ENCODE measurements at regions not wholly inside any gene's neighbourhood (a gene's known extent, or its start where the extent isn't known, plus 50 kb on each side); places are given as distances from the start of the nearest gene placed in this dataset.

DNA sequence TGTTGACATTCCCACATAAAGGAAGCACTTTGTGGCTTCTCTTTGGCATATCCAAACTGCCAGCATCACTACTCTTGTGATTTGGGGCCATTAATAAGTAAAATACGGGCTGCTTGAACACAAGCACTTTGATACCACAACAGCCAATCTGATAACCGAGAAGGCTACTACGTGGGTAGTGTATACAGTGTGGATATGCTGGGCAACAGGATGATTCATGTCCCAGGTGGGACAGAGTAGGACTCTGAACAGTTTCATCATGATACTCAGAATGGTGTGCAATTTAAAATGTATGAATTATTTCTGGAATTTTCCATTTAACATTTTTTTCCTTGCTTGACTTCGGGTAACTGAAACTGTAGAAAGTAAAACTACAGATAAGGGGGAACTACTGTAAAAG lies 225.0 kb upstream of the DDHD1 start:
- Histone ChIP-seq H3K18ac (ENCODE audit: low read depth in 1 of 2, low read length in 2 of 2) (no peak overlapping the region), H4K8ac (ENCODE audit: low read length) (no peak overlapping the region), H3K9me3 (ENCODE audit: control insufficient read depth, low read length) (no peaks in the 10 kb centered on the region), H3K4me3 (ENCODE audit: insufficient read depth in 1 of 2, low read depth in 1 of 2, low read length in 2 of 2) (no peak overlapping the region), H3K4me2 (ENCODE audit: low read length, poor library complexity, severe bottlenecking) (no peak overlapping the region), H4K91ac (ENCODE audit: low read length) (no peak overlapping the region), H2AK5ac (ENCODE audit: low read length, severe bottlenecking) (no peak overlapping the region), H3K4ac (ENCODE audit: low read depth in 1 of 2, low read length in 2 of 2) (no peak overlapping the region), H3K4me1 (ENCODE audit: control insufficient read depth, insufficient read depth, low read depth, low read length) (no peaks in the 10 kb centered on the region), H3K14ac (ENCODE audit: low read length in 2 of 2) (no peak overlapping the region), H2BK15ac (ENCODE audit: low read depth, poor library complexity, severe bottlenecking) (no peak overlapping the region), H2BK12ac (ENCODE audit: low read length in 2 of 2) (no peak overlapping the region), H3K27ac (ENCODE audit: low read length, poor library complexity, severe bottlenecking) (no peak overlapping the region), H2BK120ac (ENCODE audit: low read depth, low read length) (no peak overlapping the region), H2AFZ (ENCODE audit: low read depth, low read length) (no peak overlapping the region), H3K36me3 (ENCODE audit: control insufficient read depth in 1 of 2, insufficient read depth in 2 of 2, low read depth in 1 of 2, low read length in 2 of 2) (no peaks in the 10 kb centered on the region), H3K9ac (ENCODE audit: low read length) (no peak overlapping the region), H3K27me3 (ENCODE audit: control insufficient read depth in 1 of 2, insufficient read depth in 1 of 2, low read length in 2 of 2) (no peaks in the 10 kb centered on the region), H3K23ac (ENCODE audit: low read length in 2 of 2) (no peak overlapping the region), H3K79me1 (replicated peaks; ENCODE audit: low read length, poor library complexity, severe bottlenecking) (no peaks in the 10 kb centered on the region), H2BK5ac (ENCODE audit: low read depth, low read length, poor library complexity, severe bottlenecking) (no peak overlapping the region)
- no peak for DNase-seq
- WGBS: 93% methylated on average over 4 of the region's 4 CpGs

DNA sequence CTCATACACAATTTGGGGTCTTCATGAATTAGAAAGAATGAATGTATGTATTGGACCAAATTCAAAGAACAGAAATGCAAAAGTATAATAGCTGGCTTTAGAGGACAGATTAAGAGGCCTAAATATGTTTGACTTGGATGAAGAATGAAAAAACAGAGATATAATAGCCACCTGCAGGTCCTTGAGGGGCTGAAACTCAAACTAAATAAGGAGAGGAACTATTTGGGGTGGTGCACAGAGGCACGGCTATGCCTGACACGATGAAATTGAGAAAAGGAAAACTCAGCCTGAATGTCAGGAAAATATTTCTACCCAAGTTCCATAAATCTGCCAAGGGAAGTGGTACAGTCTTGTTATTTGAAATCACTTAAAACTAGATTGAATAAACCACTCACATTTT lies 222.9 kb upstream of the DDHD1 start:
- no peak overlapping the region for H2BK5ac ChIP-seq (ENCODE audit: low read depth, low read length, poor library complexity, severe bottlenecking)
- H4K91ac ChIP-seq (ENCODE audit: low read length): no peak overlapping the region
- H3K27me3 ChIP-seq (ENCODE audit: control insufficient read depth in 1 of 2, insufficient read depth in 1 of 2, low read length in 2 of 2): no peaks in the 10 kb centered on the region
- no peak overlapping the region for H2BK120ac ChIP-seq (ENCODE audit: low read depth, low read length)
- no peaks in the 10 kb centered on the region for H3K4me1 ChIP-seq (ENCODE audit: control insufficient read depth, insufficient read depth, low read depth, low read length)
- WGBS: 67% methylated on average over 1 of the region's 2 CpGs
- H3K79me1 ChIP-seq (replicated peaks; ENCODE audit: low read length, poor library complexity, severe bottlenecking): no peaks in the 10 kb centered on the region
- H2BK12ac ChIP-seq (ENCODE audit: low read length in 2 of 2): no peak overlapping the region
- H3K4me2 ChIP-seq (ENCODE audit: low read length, poor library complexity, severe bottlenecking): no peak overlapping the region
- H3K4ac ChIP-seq (ENCODE audit: low read depth in 1 of 2, low read length in 2 of 2): no peak overlapping the region
- no peak for DNase-seq
- H3K14ac ChIP-seq (ENCODE audit: low read length in 2 of 2): no peak overlapping the region
- H3K4me3 ChIP-seq (ENCODE audit: insufficient read depth in 1 of 2, low read depth in 1 of 2, low read length in 2 of 2): no peak overlapping the region
- no peaks in the 10 kb centered on the region for H3K36me3 ChIP-seq (ENCODE audit: control insufficient read depth in 1 of 2, insufficient read depth in 2 of 2, low read depth in 1 of 2, low read length in 2 of 2)
- H3K9ac ChIP-seq (ENCODE audit: low read length): no peak overlapping the region
- no peak overlapping the region for H3K27ac ChIP-seq (ENCODE audit: low read length, poor library complexity, severe bottlenecking)
- H3K18ac ChIP-seq (ENCODE audit: low read depth in 1 of 2, low read length in 2 of 2): no peak overlapping the region
- no peak overlapping the region for H3K23ac ChIP-seq (ENCODE audit: low read length in 2 of 2)
- no peak overlapping the region for H4K8ac ChIP-seq (ENCODE audit: low read length)
- no peak overlapping the region for H2BK15ac ChIP-seq (ENCODE audit: low read depth, poor library complexity, severe bottlenecking)
- no peak overlapping the region for H2AK5ac ChIP-seq (ENCODE audit: low read length, severe bottlenecking)
- H2AFZ ChIP-seq (ENCODE audit: low read depth, low read length): no peak overlapping the region
- H3K9me3 ChIP-seq (ENCODE audit: control insufficient read depth, low read length): no peaks in the 10 kb centered on the region

DNA sequence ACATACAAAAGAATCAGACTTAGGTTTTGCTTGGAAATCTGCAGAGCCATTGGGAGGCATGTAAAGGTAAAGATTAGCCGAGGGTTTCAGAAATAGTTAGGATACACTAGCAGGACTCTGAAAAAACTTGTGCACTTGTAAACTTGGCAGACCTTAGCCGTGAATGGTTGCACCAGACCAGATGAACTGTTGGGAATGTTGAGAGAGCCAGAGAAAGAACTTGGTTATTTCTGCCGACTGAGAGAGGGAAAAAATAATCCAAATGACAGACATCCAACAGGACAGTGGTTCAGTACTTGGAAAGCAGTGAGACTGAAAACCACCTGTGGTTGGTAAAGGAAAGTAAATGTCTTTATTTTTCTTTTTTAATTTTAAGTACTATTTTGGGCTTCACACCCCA lies 222.5 kb upstream of the DDHD1 start:
- no peak overlapping the region for H2BK120ac ChIP-seq (ENCODE audit: low read depth, low read length)
- H3K27me3 ChIP-seq (ENCODE audit: control insufficient read depth in 1 of 2, insufficient read depth in 1 of 2, low read length in 2 of 2): no peaks in the 10 kb centered on the region
- H3K4me2 ChIP-seq (ENCODE audit: low read length, poor library complexity, severe bottlenecking): no peak overlapping the region
- H2BK5ac ChIP-seq (ENCODE audit: low read depth, low read length, poor library complexity, severe bottlenecking): no peak overlapping the region
- no peak overlapping the region for H3K27ac ChIP-seq (ENCODE audit: low read length, poor library complexity, severe bottlenecking)
- H3K4me1 ChIP-seq (ENCODE audit: control insufficient read depth, insufficient read depth, low read depth, low read length): no peaks in the 10 kb centered on the region
- H3K9ac ChIP-seq (ENCODE audit: low read length): no peak overlapping the region
- no peaks in the 10 kb centered on the region for H3K36me3 ChIP-seq (ENCODE audit: control insufficient read depth in 1 of 2, insufficient read depth in 2 of 2, low read depth in 1 of 2, low read length in 2 of 2)
- no peak overlapping the region for H4K8ac ChIP-seq (ENCODE audit: low read length)
- DNase-seq: no peak
- H2AK5ac ChIP-seq (ENCODE audit: low read length, severe bottlenecking): no peak overlapping the region
- no peaks in the 10 kb centered on the region for H3K79me1 ChIP-seq (replicated peaks; ENCODE audit: low read length, poor library complexity, severe bottlenecking)
- H2BK12ac ChIP-seq (ENCODE audit: low read length in 2 of 2): no peak overlapping the region
- no peak overlapping the region for H2AFZ ChIP-seq (ENCODE audit: low read depth, low read length)
- no peaks in the 10 kb centered on the region for H3K9me3 ChIP-seq (ENCODE audit: control insufficient read depth, low read length)
- H3K4ac ChIP-seq (ENCODE audit: low read depth in 1 of 2, low read length in 2 of 2): no peak overlapping the region
- H4K91ac ChIP-seq (ENCODE audit: low read length): no peak overlapping the region
- 91% methylated on average over 3 of the region's 3 CpGs for WGBS
- H3K14ac ChIP-seq (ENCODE audit: low read length in 2 of 2): no peak overlapping the region
- H2BK15ac ChIP-seq (ENCODE audit: low read depth, poor library complexity, severe bottlenecking): no peak overlapping the region
- H3K4me3 ChIP-seq (ENCODE audit: insufficient read depth in 1 of 2, low read depth in 1 of 2, low read length in 2 of 2): no peak overlapping the region
- H3K23ac ChIP-seq (ENCODE audit: low read length in 2 of 2): no peak overlapping the region
- no peak overlapping the region for H3K18ac ChIP-seq (ENCODE audit: low read depth in 1 of 2, low read length in 2 of 2)

DNA sequence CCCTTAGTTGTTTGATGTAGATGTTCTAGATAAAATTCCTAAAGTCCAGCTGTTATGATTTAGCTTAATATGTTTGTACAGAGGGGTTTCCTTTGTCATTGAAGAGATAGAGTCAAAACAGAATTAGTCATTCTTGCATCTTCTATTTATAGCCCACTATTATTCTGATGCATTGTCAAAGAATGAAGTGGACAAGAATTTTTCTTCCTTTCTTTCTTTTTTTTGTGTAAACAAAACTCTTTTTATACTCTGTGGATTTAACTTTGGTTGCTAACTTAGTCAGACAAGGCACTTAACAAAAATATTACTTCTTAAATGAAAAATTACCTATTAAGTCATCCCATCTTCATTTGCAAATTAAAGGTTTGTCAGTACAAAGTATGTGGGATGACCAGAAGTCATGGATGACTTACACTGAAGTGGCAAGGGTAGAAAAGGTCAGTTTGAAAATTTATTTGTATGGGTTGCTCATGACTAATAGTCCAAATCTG lies 215.6 kb upstream of the DDHD1 start:
- Histone ChIP-seq H4K8ac (ENCODE audit: low read length) (no peak overlapping the region), H2AK5ac (ENCODE audit: low read length, severe bottlenecking) (no peak overlapping the region), H2BK15ac (ENCODE audit: low read depth, poor library complexity, severe bottlenecking) (no peak overlapping the region), H3K18ac (ENCODE audit: low read depth in 1 of 2, low read length in 2 of 2) (no peak overlapping the region), H2BK12ac (ENCODE audit: low read length in 2 of 2) (no peak overlapping the region), H3K4me3 (ENCODE audit: insufficient read depth in 1 of 2, low read depth in 1 of 2, low read length in 2 of 2) (no peak overlapping the region), H2BK120ac (ENCODE audit: low read depth, low read length) (no peak overlapping the region), H3K9me3 (ENCODE audit: control insufficient read depth, low read length) (no peaks in the 10 kb centered on the region), H3K36me3 (ENCODE audit: control insufficient read depth in 1 of 2, insufficient read depth in 2 of 2, low read depth in 1 of 2, low read length in 2 of 2) (no peaks in the 10 kb centered on the region), H3K27ac (ENCODE audit: low read length, poor library complexity, severe bottlenecking) (peak overlapping the region; percentile 87), H3K4me2 (ENCODE audit: low read length, poor library complexity, severe bottlenecking) (no peak overlapping the region), H3K14ac (ENCODE audit: low read length in 2 of 2) (no peak overlapping the region), H3K79me1 (replicated peaks; ENCODE audit: low read length, poor library complexity, severe bottlenecking) (no peaks in the 10 kb centered on the region), H2BK5ac (ENCODE audit: low read depth, low read length, poor library complexity, severe bottlenecking) (no peak overlapping the region), H3K9ac (ENCODE audit: low read length) (peak overlapping the region; percentile 91), H3K23ac (ENCODE audit: low read length in 2 of 2) (no peak overlapping the region), H3K27me3 (ENCODE audit: control insufficient read depth in 1 of 2, insufficient read depth in 1 of 2, low read length in 2 of 2) (no peaks in the 10 kb centered on the region), H3K4ac (ENCODE audit: low read depth in 1 of 2, low read length in 2 of 2) (no peak overlapping the region), H3K4me1 (ENCODE audit: control insufficient read depth, insufficient read depth, low read depth, low read length) (peaks cover 11% of the 10 kb centered on the region), H4K91ac (ENCODE audit: low read length) (no peak overlapping the region), H2AFZ (ENCODE audit: low read depth, low read length) (no peak overlapping the region)
- DNase-seq: peak; percentile 87
